Uterus (tissue), 2 donors: ENCODE measurements at regions not wholly inside any gene's neighbourhood (a gene's known extent, or its start where the extent isn't known, plus 50 kb on each side); places are given as distances from the start of the nearest gene placed in this dataset.

Experiments
- CTCF ChIP-seq, 4 experiments: fragments of 200-600 bp in 2 of 4; fragments of 450-650 bp in 2 of 4; sonication (generic) in 2 of 4; IDR thresholded peaks; one replicate each; pipeline ENCODE4 v1.5.1; 2016 to 2019; ENCODE audit warnings: antibody characterized with exemption in 4 of 4, mild to moderate bottlenecking in 2 of 4, moderate library complexity in 1 of 4
- POLR2A ChIP-seq, 2 donors: fragments of 450-650 bp; IDR thresholded peaks; one replicate each; pipeline ENCODE4 v1.6.1; 2016; ENCODE audit warnings: antibody characterized with exemption in 2 of 2, mild to moderate bottlenecking in 1 of 2, moderate library complexity in 1 of 2

DNA sequence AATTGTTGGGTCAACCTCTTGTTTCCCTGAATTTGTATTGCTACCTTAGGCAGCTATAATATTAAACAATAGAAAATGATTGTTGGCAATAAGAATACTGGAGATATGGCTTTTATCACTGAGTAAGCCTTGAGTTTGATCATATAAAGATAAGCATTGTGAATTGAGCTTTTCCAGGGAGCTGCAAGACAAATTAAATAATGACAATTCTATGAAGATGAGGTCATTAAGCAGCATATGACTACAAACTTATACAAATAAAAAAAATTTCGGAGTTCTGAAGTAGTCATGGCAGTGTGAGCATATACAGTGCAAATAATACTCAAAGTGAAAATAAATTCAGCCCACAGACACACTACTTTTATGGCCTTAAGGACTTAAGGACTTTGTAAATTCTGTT is 161.1 kb upstream of the ANO5 start:
- TF ChIP-seq CTCF (IDR thresholded peaks at IDR 0.05) (no peak), POLR2A (IDR thresholded peaks at IDR 0.05) (no peak)
